ENCODE measurements at regions not wholly inside any gene's neighbourhood (a gene's known extent, or its start where the extent isn't known, plus 50 kb on each side); places are given as distances from the start of the nearest gene placed in this dataset.

- Histone ChIP-seq H3K27me3 (replicated peaks in 1 of 4; ENCODE audit: control extremely low read depth in 1 of 4, control insufficient read depth in 3 of 4, insufficient read depth in 4 of 4, low read length in 3 of 4) (no peaks in the 10 kb centered on the region), H3K4me3 (ENCODE audit: control extremely low read depth in 1 of 5, extremely low read depth in 1 of 5, insufficient read depth in 1 of 5, low read depth in 2 of 5, low read length in 4 of 5) (no peak overlapping the region), H3K9me3 (ENCODE audit: control extremely low read depth in 1 of 3, control insufficient read depth in 2 of 3, insufficient read depth in 1 of 3, low read length in 2 of 3) (no peaks in the 10 kb centered on the region), H3K4me1 (ENCODE audit: control insufficient read depth in 2 of 2, insufficient read depth in 2 of 2, low read length in 2 of 2) (no peaks in the 10 kb centered on the region), H3K36me3 (replicated peaks in 1 of 2; ENCODE audit: control extremely low read depth in 1 of 2, control insufficient read depth in 1 of 2, extremely low read depth in 1 of 2, insufficient read depth in 2 of 2, low read length in 1 of 2) (no peaks in the 10 kb centered on the region), H3K27ac (ENCODE audit: low read length in 2 of 2) (no peak overlapping the region), H3K9ac (ENCODE audit: low read length) (no peak overlapping the region), H3K4me2 (replicated peaks; ENCODE audit: low read depth, low read length, poor library complexity, severe bottlenecking) (no peak overlapping the region), H4K20me1 (ENCODE audit: control insufficient read depth, insufficient read depth, low read length, poor library complexity, severe bottlenecking) (no peaks in the 10 kb centered on the region), H2AFZ (ENCODE audit: insufficient read depth, low read depth, low read length, poor library complexity, severe bottlenecking) (no peak overlapping the region), H3K79me2 (ENCODE audit: control insufficient read depth, insufficient read depth, low read length) (no peaks in the 10 kb centered on the region)
- intact Hi-C loops (cut with micrococcal nuclease) = no loop called here
- DNase-seq (no peak), ATAC-seq (ENCODE audit: low read depth) (no peak)
- WGBS (ENCODE audit: insufficient coverage) = 86% methylated on average over 1 of the region's 3 CpGs
- TF ChIP-seq CTCF (IDR thresholded peaks at IDR 0.05) = no peak
- TF ChIP-seq EZH2 (IDR thresholded peaks at IDR 0.05; ENCODE audit: borderline replicate concordance, insufficient read depth, low read depth, low read length, poor library complexity, severe bottlenecking) = no peak
- H3K4me1 Mint-ChIP-seq = no peaks in the 10 kb centered on the region
- ChIA-PET POLR2A (no interaction called here), CTCF (no interaction called here)
- no peak overlapping the region for H3K4me3 Mint-ChIP-seq
- no peak overlapping the region for H3K27ac Mint-ChIP-seq
- no peaks in the 10 kb centered on the region for H3K27me3 Mint-ChIP-seq
- peaks cover 6% of the 10 kb centered on the region for H3K9me3 Mint-ChIP-seq (ENCODE audit: insufficient read depth)
Observed at GRCh38 chr5:124373883-124374282, 372.6 kb downstream of the ZNF608 start.

- H3K9me3 ChIP-seq (ENCODE audit: control extremely low read depth in 1 of 3, control insufficient read depth in 2 of 3, insufficient read depth in 1 of 3, low read length in 2 of 3) = no peaks in the 10 kb centered on the region
- no peaks in the 10 kb centered on the region for H3K79me2 ChIP-seq (ENCODE audit: control insufficient read depth, insufficient read depth, low read length)
- H4K20me1 ChIP-seq (ENCODE audit: control insufficient read depth, insufficient read depth, low read length, poor library complexity, severe bottlenecking) = no peaks in the 10 kb centered on the region
- no peak overlapping the region for H3K9ac ChIP-seq (ENCODE audit: low read length)
- DNase-seq = no peak
- 94% methylated on average over 3 of the region's 4 CpGs for WGBS (ENCODE audit: insufficient coverage)
- no peak overlapping the region for H2AFZ ChIP-seq (ENCODE audit: insufficient read depth, low read depth, low read length, poor library complexity, severe bottlenecking)
- TF ChIP-seq EZH2 (IDR thresholded peaks at IDR 0.05; ENCODE audit: borderline replicate concordance, insufficient read depth, low read depth, low read length, poor library complexity, severe bottlenecking) (no peak), CTCF (IDR thresholded peaks at IDR 0.05) (no peak)
- no peak for ATAC-seq (ENCODE audit: low read depth)
- intact Hi-C loops (cut with micrococcal nuclease) = no loop called here
- no peaks in the 10 kb centered on the region for H3K4me1 ChIP-seq (ENCODE audit: control insufficient read depth in 2 of 2, insufficient read depth in 2 of 2, low read length in 2 of 2)
- Mint-ChIP-seq H3K4me3 (no peak overlapping the region), H3K9me3 (ENCODE audit: insufficient read depth) (peaks cover 6% of the 10 kb centered on the region), H3K4me1 (no peaks in the 10 kb centered on the region), H3K27me3 (no peaks in the 10 kb centered on the region), H3K27ac (no peak overlapping the region)
- ChIA-PET POLR2A (no interaction called here), CTCF (interaction anchor here (0.6 kb wide), 1 partner anchor 1126 kb away, joined by 5 read pairs; no protein-coding TSS in a partner anchor)
- no peaks in the 10 kb centered on the region for H3K27me3 ChIP-seq (replicated peaks in 1 of 4; ENCODE audit: control extremely low read depth in 1 of 4, control insufficient read depth in 3 of 4, insufficient read depth in 4 of 4, low read length in 3 of 4)
- no peak overlapping the region for H3K4me2 ChIP-seq (replicated peaks; ENCODE audit: low read depth, low read length, poor library complexity, severe bottlenecking)
- H3K4me3 ChIP-seq (ENCODE audit: control extremely low read depth in 1 of 5, extremely low read depth in 1 of 5, insufficient read depth in 1 of 5, low read depth in 2 of 5, low read length in 4 of 5) = no peak overlapping the region
- no peak overlapping the region for H3K27ac ChIP-seq (ENCODE audit: low read length in 2 of 2)
- H3K36me3 ChIP-seq (replicated peaks in 1 of 2; ENCODE audit: control extremely low read depth in 1 of 2, control insufficient read depth in 1 of 2, extremely low read depth in 1 of 2, insufficient read depth in 2 of 2, low read length in 1 of 2) = no peaks in the 10 kb centered on the region
Observed at GRCh38 chr5:124372457-124372856, 374.0 kb downstream of the ZNF608 start.
